Anterior cingulate cortex (tissue), 58 donors: ENCODE measurements at regions not wholly inside any gene's neighbourhood (a gene's known extent, or its start where the extent isn't known, plus 50 kb on each side); places are given as distances from the start of the nearest gene placed in this dataset.
"Not testable (repeated sequence)": the region's sequence is repeated elsewhere in the genome, so short reads cannot be mapped to it uniquely, and the experiment has no call there.

Experiments
- DNase-seq, 58 donors: peaks; one replicate each; lab custom pipeline; 2025; lab: John Stamatoyannopoulos, UW

GRCh38 chr4:169934794-169935429, 91.3 kb downstream of the MFAP3L start:
- no peak for DNase-seq

DNA sequence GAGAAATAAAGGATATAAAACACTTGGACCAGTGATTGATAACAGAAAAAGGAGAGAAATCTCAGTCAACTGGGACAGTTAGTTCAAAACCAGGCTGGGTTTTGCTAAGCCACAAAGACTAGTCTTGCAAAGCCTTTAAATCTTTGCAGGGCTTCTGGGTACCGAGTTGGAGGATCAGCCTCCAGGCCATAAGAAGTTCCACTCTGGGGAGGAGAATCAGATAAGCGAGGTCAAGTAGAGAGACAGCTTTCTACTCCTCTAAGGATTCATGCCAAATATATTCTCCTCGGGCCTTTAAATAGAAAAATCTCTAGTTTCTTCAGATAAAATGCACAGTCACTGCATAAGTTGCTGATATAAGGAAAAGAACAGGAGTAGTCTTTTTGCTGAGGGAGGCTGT, 92.7 kb downstream of the MFAP3L start:
- DNase-seq: no peak

DNA sequence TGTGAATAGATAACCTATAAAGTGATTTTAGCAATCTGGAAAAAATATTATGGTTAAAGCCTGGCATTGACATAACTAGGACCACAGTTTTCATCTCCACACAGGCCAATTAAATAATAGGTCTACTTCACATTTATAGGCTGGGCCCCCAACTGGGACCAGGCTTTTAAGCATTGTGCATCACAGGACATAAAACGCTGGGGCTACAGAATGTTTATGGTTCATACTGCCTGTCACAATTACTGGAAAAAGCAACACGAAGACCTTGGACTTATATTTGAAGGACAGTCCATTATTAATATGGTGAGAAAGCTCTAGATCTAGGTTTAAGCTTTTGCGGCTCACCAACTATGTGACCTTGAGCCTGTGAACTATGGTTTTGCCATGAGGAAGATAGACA, 94.2 kb downstream of the MFAP3L start:
- no peak for DNase-seq

GRCh38 chr4:169930755-169931154, 95.4 kb downstream of the MFAP3L start:
- not testable (repeated sequence) for DNase-seq

GRCh38 chr4:169927280-169927679, 98.9 kb downstream of the MFAP3L start:
- DNase-seq: no peak

DNA sequence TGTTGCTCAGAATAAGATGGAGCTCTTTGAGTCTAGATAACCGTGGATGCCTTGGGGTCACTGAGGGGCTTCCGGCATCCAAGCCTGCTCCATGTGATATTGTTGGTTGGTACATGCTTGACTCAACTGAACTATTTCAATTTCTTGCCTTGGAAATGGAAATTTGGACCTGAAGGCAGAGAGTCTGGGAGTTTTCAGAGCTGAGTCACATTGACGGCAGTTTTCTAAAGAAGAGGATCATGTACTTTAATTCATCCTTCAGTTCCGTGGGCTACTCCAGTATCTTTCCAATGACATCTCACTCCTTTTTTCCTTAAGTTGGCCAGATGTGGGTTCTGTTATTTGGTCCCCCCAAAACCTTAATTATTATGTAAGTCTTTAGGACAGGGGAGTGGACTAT, 100.5 kb downstream of the MFAP3L start:
- DNase-seq: no peak

DNA sequence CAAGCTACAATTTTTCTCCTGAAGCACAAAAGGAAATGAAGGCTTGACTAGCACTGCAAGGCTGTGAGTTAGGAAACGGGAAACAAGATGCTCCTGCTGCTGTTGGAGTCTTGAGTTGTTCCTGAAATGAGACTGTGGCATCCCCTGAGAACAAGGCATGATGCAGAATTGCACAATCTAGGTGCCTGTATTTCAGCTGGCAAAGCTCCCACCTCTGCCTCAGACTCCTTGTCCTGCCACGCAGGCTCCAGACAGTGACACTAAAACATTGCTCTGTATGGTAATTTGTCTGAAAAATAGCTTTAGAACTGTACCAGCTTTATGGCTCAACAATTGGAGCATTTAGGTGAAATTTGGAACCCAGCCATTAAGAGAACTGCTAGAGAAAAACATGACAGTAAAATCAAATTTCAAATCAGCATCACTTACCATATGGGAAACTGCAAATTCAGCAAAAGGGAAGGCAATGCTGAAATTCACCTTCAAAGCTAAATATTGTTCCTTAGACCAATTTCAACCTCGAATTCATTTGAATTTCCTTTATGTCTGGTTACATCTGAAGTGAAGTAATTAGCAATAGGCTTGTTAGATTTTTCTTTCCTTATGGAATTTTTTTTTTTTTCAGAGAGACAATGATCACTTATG, 103.4 kb downstream of the MFAP3L start:
- DNase-seq: peak in 23 of 58 donors; percentile 1 to 57 (median 7)

DNA sequence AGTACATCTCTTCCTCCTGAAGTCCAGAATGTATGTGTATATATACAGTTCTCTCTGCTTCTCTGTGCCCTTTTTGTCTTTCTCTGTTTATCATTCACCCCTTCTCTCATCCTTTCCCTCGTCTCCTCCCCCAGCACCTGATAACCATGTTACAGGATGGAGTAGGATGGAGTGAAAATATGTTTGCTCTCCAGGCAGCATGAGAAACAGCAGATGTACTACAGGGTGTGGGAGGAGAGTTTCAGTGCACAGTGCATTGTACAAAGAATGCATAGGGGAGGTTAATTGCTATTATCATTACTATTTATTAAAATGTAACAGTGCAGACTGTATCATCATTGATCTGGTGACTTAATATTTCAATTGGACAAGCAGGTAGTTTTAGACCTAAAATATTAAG, 104.5 kb downstream of the MFAP3L start:
- DNase-seq: peak in 1 of 58 donors; percentile 18

GRCh38 chr4:169921237-169921636, 105.0 kb downstream of the MFAP3L start:
- DNase-seq: no peak

- DNase-seq: not testable (repeated sequence)
Measured at GRCh38 chr4:169919194-169920124, 106.7 kb downstream of the MFAP3L start.

DNA sequence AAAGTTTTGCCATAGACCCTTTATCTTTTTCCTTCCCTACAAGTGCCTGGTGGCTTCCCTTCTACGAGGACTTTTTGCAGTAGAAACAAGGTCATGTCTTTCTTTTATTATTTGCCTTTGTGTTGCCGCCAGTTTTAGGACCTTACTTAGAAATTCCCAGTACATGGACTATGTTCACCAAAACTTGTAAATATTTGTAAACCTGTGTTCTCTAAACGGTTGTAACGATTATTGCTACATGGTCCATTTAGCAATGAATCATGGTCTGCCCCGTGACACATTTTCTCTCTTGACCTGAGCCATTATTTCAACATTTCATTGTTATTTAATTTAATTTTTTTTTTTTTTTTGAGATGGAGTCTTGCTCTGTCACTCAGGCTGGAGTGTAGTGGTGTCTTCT, 110.7 kb downstream of the MFAP3L start:
- DNase-seq: no peak

DNA sequence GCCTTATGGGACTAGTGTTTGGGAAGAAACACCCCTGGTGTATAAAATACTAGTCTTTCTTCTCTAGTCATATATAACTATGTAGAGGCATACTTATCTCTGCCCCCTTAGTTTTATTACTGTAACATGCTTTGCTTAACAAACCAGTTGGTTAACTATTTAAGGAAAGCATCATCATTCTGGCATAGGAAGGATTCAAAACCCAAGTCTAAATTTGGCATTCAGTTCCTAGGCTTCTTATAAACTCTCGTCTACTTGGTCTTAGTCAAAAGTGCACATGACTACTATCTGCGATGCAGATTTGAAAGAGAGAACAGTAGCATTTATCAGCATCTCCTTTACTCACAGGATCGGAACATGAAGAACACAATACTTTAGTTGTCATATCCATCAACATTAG, 111.3 kb downstream of the MFAP3L start:
- DNase-seq: no peak

GRCh38 chr4:169912996-169913395, 113.2 kb downstream of the MFAP3L start:
- no peak for DNase-seq

- DNase-seq: no peak
Measured at GRCh38 chr4:169909897-169910296, 116.3 kb downstream of the MFAP3L start.

GRCh38 chr4:169909479-169909878, 116.7 kb downstream of the MFAP3L start:
- no peak for DNase-seq

- DNase-seq: no peak
Measured at GRCh38 chr4:169907705-169908104, 118.5 kb downstream of the MFAP3L start.

DNA sequence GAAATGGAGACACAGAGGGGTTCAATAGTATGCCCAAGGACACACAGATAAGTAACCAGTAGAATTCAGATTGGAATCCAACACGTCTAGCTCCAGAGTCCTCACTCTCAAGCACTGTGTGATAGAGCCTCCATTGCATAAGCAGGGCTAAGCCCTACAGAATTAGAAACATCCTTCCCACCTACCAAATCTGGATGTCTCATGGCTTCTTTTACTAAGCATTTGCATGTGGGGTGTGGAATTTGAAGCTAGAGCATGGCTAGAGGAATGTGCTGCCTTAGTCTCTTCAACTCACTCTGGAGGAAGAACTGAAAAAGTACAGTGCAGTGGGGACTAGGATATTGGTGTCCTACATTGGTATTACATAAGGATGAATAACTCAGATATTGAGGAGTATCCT, 119.4 kb downstream of the MFAP3L start:
- no peak for DNase-seq

GRCh38 chr4:169906104-169906503, 120.1 kb downstream of the MFAP3L start:
- DNase-seq: no peak

DNA sequence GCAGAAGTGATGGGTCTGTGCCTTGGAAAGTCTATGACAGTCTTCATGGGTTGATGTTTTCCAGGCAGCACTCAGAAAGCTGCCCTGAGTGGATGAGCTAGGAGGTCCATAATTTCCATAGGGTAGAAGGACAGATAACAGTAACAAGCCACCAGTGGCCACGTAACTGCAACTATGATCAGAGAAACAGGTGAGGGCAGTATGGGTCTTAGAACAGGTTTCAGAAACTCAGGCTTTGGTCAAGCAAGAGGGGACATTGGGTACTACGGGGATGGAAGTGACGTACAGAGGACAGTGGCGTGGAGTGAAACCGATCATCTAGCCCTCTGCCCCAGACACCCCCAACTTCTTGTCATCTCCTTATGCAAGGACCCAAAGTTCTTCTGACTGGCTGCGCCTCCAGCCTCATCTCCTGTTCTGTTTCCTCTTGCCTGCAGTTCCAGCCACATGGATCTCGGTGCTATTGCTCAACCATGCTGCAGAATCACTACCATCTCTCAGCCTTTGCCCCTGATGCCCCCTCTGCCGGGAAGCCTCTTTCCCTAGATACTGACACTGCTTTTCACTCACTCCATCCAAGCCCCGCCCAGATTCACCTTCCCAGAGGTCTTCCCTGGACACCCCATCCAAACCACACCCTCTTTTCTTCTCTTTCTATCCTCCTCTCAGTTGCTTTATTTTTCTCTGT, 123.4 kb downstream of the MFAP3L start:
- peak in 6 of 58 donors; percentile 4 to 7 (median 6) for DNase-seq

- no peak for DNase-seq
Measured at GRCh38 chr4:169900241-169900845, 125.9 kb downstream of the MFAP3L start.
